ENCODE measurements at regions not wholly inside any gene's neighbourhood (a gene's known extent, or its start where the extent isn't known, plus 50 kb on each side); places are given as distances from the start of the nearest gene placed in this dataset.

GRCh38 chr4:188329521-188329920 is 190.3 kb downstream of the TRIML1 start:
- H3K4me3 ChIP-seq (ENCODE audit: insufficient read depth, low read depth, low read length) = no peak overlapping the region
- H4K91ac ChIP-seq (ENCODE audit: insufficient read depth, low read depth, low read length) = no peak overlapping the region
- WGBS, 2 experiments (ENCODE audit: extremely low coverage in 2 of 2, insufficient read length in 1 of 2) = 67% methylated on average over 1 of the region's 4 CpGs; no CpG with 5 or more reads in 1 of the 2 experiments
- H2BK15ac ChIP-seq (ENCODE audit: low read depth, low read length) = no peak overlapping the region
- H3K9me1 ChIP-seq (ENCODE audit: insufficient read depth, low read length) = no peaks in the 10 kb centered on the region
- in situ Hi-C loops (cut with MboI; ENCODE audit: low sequenced_read_pairs) (no loop called here), dilution Hi-C loops (cut with HindIII; ENCODE audit: low sequenced_read_pairs, unreplicated experiment) (no loop called here), intact Hi-C loops (cut with micrococcal nuclease) (no loop called here)
- H3K4ac ChIP-seq (ENCODE audit: low read depth, low read length) = no peak overlapping the region
- ATAC-seq (ENCODE audit: low read depth) (no peak), DNase-seq (no peak)
- no TSS peak for BruUV-seq (replicated peaks)
- no peak for TF ChIP-seq FOS (IDR thresholded peaks at IDR 0.05; ENCODE audit: low read depth, low read length)
- TF ChIP-seq RCOR1 (IDR thresholded peaks at IDR 0.05; ENCODE audit: insufficient replicate concordance, low read length) = no peak
- H2AK5ac ChIP-seq (ENCODE audit: low read depth, low read length) = no peak overlapping the region
- H3K79me1 ChIP-seq (ENCODE audit: low read depth in 1 of 2, low read length in 2 of 2) = no peaks in the 10 kb centered on the region
- ChIA-PET CTCF (interaction anchor here (0.7 to 1.0 kb wide), 2 partner anchors 116 to 204 kb away, joined by 3 read pairs; no protein-coding TSS in a partner anchor), POLR2A (ENCODE audit: unreplicated experiment) (no interaction called here)
- no peak overlapping the region for H3K9ac ChIP-seq (ENCODE audit: low read depth, low read length)
- H3K56ac ChIP-seq (ENCODE audit: extremely low read depth, insufficient read depth, low read length) = no peak overlapping the region
- H3K27ac ChIP-seq (ENCODE audit: insufficient read depth, low read length) = no peak overlapping the region
- H3K4me1 ChIP-seq (ENCODE audit: control insufficient read depth, insufficient read depth, low read length) = peaks cover 3% of the 10 kb centered on the region
- H3K14ac ChIP-seq (replicated peaks; ENCODE audit: low read depth, low read length) = no peak overlapping the region
- no peak overlapping the region for H2AK9ac ChIP-seq (replicated peaks; ENCODE audit: low read depth, low read length, poor library complexity)
- no peak overlapping the region for H3K4me2 ChIP-seq (ENCODE audit: low read depth, low read length)
- H3K36me3 ChIP-seq (ENCODE audit: control insufficient read depth, insufficient read depth, low read length) = no peaks in the 10 kb centered on the region
- H3K23ac ChIP-seq (ENCODE audit: low read depth, low read length) = no peak overlapping the region
- H4K20me1 ChIP-seq (ENCODE audit: insufficient read depth, low read length) = no peaks in the 10 kb centered on the region
- H2BK5ac ChIP-seq (ENCODE audit: low read depth, low read length, poor library complexity, severe bottlenecking) = no peak overlapping the region
- no peaks in the 10 kb centered on the region for H3K27me3 ChIP-seq (ENCODE audit: control insufficient read depth, insufficient read depth, low read length)
- H2BK20ac ChIP-seq (ENCODE audit: low read depth, low read length) = no peak overlapping the region
- H3K18ac ChIP-seq (ENCODE audit: low read depth, low read length) = no peak overlapping the region
- H3K9me3 ChIP-seq (ENCODE audit: control insufficient read depth, insufficient read depth, low read length) = no peaks in the 10 kb centered on the region
- H2BK120ac ChIP-seq (ENCODE audit: low read depth, low read length) = no peak overlapping the region
- no peak overlapping the region for H4K8ac ChIP-seq (ENCODE audit: low read depth in 2 of 2, low read length in 2 of 2)
- no peak overlapping the region for H2AFZ ChIP-seq (replicated peaks; ENCODE audit: low read length, poor library complexity)
- H4K5ac ChIP-seq (ENCODE audit: low read depth, low read length) = no peak overlapping the region

Measured in IMR-90 (cell line).